WTC11 (cell line): ENCODE measurements at regions not wholly inside any gene's neighbourhood (a gene's known extent, or its start where the extent isn't known, plus 50 kb on each side); places are given as distances from the start of the nearest gene placed in this dataset.

ENCODE experiments used
- CREM ChIP-seq: sonication (generic); formaldehyde crosslinking; IDR thresholded peaks from 2 replicates; pipeline ENCODE4 v1.8.1; 2022; ENCODE audit warnings: mild to moderate bottlenecking, missing genetic modification reagents, moderate library complexity
- ESRRA ChIP-seq: sonication (generic); formaldehyde crosslinking; IDR thresholded peaks from 2 replicates; pipeline ENCODE4 v1.8.1; 2022; ENCODE audit warnings: mild to moderate bottlenecking, missing genetic modification reagents, borderline replicate concordance
- NFE2L1 ChIP-seq: sonication (generic); formaldehyde crosslinking; IDR thresholded peaks from 2 replicates; pipeline ENCODE4 v1.8.1; 2023; ENCODE audit warnings: missing genetic modification reagents
- ZBTB21 ChIP-seq: sonication (generic); formaldehyde crosslinking; IDR thresholded peaks from 2 replicates; pipeline ENCODE4 v1.8.1; 2023; ENCODE audit warnings: mild to moderate bottlenecking, missing genetic modification reagents, borderline replicate concordance
- TF ChIP-seq, protein P1 (sequence below): sonication (generic); formaldehyde crosslinking; IDR thresholded peaks from 2 replicates; pipeline ENCODE4 v1.8.1; 2023; ENCODE audit warnings: mild to moderate bottlenecking, moderate library complexity, missing genetic modification reagents
- TF ChIP-seq, protein P2 (sequence below): fragments of 250-450 bp; sonication (Bioruptor Pico); conservative IDR thresholded peaks from 2 replicates; pipeline ENCODE4 v1.9.0; 2021; ENCODE audit warnings: mild to moderate bottlenecking
- TF ChIP-seq, protein P3 (sequence below): fragments of 200-600 bp; IDR thresholded peaks from 2 replicates; pipeline ENCODE4 v1.8.0; 2022; ENCODE audit warnings: antibody characterized with exemption
- TF ChIP-seq, protein P4 (sequence below): sonication (generic); formaldehyde crosslinking; IDR thresholded peaks from 2 replicates; pipeline ENCODE4 v1.8.1; 2022; ENCODE audit warnings: low read depth, missing genetic modification reagents, borderline replicate concordance
- TF ChIP-seq, protein P5 (sequence below): sonication (generic); formaldehyde crosslinking; IDR thresholded peaks from 2 replicates; pipeline ENCODE4 v1.8.1; 2023; ENCODE audit warnings: mild to moderate bottlenecking, missing genetic modification reagents, borderline replicate concordance
- TF ChIP-seq, protein P6 (sequence below): sonication (generic); formaldehyde crosslinking; IDR thresholded peaks from 2 replicates; pipeline ENCODE4 v1.8.0; 2022; ENCODE audit warnings: mild to moderate bottlenecking, missing genetic modification reagents

DNA sequence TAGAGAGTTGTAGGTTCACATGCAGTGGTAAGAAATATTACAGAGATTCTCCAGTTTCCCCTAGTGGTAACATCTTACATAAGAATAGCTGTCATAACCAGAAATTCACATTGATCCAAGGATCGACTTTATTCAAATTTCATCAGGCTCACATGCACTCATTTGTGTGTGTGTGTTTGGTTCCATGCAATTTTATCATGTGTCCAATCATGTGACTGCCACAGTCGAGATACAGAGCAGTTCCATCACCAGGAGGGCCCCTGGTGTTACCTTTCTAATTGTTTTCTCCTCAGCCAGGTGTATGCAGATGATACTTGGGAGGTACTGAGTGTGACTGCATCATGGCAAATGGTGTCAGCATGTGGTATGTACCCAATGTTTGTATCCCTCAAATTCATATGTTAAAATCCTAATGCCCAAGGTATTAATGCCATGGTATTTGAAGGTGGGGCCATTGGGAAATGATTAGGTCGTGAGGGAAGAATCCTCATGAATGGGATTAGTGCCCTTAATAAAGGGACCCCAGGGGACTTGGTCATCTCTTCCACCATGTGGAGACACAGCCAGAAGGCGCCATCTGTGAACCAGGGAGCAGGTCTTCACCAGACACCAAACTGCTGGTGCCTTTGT lies 126.3 kb downstream of the CXCL12 start:
- TF ChIP-seq ZBTB21 (no peak), ESRRA (CRISPR knock-in tag) (no peak), NFE2L1 (CRISPR knock-in tag) (no peak), CREM (CRISPR knock-in tag) (no peak)
- TF ChIP-seq, protein P1, sequence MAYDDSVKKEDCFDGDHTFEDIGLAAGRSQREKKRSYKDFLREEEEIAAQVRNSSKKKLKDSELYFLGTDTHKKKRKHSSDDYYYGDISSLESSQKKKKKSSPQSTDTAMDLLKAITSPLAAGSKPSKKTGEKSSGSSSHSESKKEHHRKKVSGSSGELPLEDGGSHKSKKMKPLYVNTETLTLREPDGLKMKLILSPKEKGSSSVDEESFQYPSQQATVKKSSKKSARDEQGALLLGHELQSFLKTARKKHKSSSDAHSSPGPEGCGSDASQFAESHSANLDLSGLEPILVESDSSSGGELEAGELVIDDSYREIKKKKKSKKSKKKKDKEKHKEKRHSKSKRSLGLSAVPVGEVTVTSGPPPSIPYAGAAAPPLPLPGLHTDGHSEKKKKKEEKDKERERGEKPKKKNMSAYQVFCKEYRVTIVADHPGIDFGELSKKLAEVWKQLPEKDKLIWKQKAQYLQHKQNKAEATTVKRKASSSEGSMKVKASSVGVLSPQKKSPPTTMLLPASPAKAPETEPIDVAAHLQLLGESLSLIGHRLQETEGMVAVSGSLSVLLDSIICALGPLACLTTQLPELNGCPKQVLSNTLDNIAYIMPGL (CRISPR knock-in tag) = no peak
- TF ChIP-seq, protein P2, sequence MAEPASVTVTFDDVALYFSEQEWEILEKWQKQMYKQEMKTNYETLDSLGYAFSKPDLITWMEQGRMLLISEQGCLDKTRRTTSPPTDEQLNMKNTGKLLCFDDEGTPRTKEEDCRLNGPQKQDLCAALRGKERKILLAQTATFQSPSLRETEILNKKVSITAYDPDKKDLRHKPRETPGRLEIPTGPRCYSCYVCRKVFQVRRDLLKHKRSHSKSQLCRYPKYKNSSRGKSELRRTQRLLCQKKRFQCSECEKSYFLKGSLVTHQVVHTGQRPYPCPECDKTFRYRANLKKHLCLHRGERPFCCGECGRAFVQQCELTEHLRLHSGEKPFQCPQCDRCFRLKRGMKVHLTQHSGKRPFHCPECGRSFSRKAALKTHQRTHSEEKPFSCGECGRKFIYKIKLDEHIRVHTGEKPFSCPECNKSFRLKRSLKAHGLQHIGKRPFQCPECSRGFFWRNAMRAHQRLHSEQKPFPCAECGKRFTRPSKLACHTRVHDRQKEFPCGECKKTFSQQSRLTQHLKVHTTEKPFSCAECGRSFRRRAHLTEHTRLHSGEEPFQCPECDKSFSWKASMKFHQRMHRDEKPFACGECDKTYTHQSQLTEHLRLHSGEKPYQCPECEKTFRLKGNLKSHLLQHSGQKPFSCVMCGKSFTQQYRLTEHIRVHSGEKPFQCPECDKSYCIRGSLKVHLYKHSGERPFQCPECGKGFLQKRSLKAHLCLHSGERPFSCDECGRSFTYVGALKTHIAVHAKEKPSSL (CRISPR knock-in tag) = no peak
- TF ChIP-seq, protein P3, sequence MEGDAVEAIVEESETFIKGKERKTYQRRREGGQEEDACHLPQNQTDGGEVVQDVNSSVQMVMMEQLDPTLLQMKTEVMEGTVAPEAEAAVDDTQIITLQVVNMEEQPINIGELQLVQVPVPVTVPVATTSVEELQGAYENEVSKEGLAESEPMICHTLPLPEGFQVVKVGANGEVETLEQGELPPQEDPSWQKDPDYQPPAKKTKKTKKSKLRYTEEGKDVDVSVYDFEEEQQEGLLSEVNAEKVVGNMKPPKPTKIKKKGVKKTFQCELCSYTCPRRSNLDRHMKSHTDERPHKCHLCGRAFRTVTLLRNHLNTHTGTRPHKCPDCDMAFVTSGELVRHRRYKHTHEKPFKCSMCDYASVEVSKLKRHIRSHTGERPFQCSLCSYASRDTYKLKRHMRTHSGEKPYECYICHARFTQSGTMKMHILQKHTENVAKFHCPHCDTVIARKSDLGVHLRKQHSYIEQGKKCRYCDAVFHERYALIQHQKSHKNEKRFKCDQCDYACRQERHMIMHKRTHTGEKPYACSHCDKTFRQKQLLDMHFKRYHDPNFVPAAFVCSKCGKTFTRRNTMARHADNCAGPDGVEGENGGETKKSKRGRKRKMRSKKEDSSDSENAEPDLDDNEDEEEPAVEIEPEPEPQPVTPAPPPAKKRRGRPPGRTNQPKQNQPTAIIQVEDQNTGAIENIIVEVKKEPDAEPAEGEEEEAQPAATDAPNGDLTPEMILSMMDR = no peak
- TF ChIP-seq, protein P4, sequence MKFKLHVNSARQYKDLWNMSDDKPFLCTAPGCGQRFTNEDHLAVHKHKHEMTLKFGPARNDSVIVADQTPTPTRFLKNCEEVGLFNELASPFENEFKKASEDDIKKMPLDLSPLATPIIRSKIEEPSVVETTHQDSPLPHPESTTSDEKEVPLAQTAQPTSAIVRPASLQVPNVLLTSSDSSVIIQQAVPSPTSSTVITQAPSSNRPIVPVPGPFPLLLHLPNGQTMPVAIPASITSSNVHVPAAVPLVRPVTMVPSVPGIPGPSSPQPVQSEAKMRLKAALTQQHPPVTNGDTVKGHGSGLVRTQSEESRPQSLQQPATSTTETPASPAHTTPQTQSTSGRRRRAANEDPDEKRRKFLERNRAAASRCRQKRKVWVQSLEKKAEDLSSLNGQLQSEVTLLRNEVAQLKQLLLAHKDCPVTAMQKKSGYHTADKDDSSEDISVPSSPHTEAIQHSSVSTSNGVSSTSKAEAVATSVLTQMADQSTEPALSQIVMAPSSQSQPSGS = no peak
- TF ChIP-seq, protein P5, sequence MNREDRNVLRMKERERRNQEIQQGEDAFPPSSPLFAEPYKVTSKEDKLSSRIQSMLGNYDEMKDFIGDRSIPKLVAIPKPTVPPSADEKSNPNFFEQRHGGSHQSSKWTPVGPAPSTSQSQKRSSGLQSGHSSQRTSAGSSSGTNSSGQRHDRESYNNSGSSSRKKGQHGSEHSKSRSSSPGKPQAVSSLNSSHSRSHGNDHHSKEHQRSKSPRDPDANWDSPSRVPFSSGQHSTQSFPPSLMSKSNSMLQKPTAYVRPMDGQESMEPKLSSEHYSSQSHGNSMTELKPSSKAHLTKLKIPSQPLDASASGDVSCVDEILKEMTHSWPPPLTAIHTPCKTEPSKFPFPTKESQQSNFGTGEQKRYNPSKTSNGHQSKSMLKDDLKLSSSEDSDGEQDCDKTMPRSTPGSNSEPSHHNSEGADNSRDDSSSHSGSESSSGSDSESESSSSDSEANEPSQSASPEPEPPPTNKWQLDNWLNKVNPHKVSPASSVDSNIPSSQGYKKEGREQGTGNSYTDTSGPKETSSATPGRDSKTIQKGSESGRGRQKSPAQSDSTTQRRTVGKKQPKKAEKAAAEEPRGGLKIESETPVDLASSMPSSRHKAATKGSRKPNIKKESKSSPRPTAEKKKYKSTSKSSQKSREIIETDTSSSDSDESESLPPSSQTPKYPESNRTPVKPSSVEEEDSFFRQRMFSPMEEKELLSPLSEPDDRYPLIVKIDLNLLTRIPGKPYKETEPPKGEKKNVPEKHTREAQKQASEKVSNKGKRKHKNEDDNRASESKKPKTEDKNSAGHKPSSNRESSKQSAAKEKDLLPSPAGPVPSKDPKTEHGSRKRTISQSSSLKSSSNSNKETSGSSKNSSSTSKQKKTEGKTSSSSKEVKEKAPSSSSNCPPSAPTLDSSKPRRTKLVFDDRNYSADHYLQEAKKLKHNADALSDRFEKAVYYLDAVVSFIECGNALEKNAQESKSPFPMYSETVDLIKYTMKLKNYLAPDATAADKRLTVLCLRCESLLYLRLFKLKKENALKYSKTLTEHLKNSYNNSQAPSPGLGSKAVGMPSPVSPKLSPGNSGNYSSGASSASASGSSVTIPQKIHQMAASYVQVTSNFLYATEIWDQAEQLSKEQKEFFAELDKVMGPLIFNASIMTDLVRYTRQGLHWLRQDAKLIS (CRISPR knock-in tag) = no peak
- TF ChIP-seq, protein P6, sequence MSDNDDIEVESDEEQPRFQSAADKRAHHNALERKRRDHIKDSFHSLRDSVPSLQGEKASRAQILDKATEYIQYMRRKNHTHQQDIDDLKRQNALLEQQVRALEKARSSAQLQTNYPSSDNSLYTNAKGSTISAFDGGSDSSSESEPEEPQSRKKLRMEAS (CRISPR knock-in tag) = no peak
